ENCODE measurements at regions not wholly inside any gene's neighbourhood (a gene's known extent, or its start where the extent isn't known, plus 50 kb on each side); places are given as distances from the start of the nearest gene placed in this dataset.

GRCh38 chr6:22069306-22069800, 227.5 kb downstream of the PRL start:
- H3K4me1 Mint-ChIP-seq (ENCODE audit: low read depth): peaks cover 31% of the 10 kb centered on the region
- no peak overlapping the region for H3K27ac Mint-ChIP-seq
- H3K36me3 Mint-ChIP-seq (ENCODE audit: insufficient read depth): peaks cover 12% of the 10 kb centered on the region
- TF ChIP-seq, protein P1, sequence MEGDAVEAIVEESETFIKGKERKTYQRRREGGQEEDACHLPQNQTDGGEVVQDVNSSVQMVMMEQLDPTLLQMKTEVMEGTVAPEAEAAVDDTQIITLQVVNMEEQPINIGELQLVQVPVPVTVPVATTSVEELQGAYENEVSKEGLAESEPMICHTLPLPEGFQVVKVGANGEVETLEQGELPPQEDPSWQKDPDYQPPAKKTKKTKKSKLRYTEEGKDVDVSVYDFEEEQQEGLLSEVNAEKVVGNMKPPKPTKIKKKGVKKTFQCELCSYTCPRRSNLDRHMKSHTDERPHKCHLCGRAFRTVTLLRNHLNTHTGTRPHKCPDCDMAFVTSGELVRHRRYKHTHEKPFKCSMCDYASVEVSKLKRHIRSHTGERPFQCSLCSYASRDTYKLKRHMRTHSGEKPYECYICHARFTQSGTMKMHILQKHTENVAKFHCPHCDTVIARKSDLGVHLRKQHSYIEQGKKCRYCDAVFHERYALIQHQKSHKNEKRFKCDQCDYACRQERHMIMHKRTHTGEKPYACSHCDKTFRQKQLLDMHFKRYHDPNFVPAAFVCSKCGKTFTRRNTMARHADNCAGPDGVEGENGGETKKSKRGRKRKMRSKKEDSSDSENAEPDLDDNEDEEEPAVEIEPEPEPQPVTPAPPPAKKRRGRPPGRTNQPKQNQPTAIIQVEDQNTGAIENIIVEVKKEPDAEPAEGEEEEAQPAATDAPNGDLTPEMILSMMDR (IDR thresholded peaks at IDR 0.05; ENCODE audit: unreplicated experiment): no peak
- peaks cover 3% of the 10 kb centered on the region for H3K9me3 Mint-ChIP-seq (ENCODE audit: low read depth)
- H3K27me3 Mint-ChIP-seq: no peaks in the 10 kb centered on the region
- H3K4me3 Mint-ChIP-seq (ENCODE audit: low read depth): no peak overlapping the region
- no peak for DNase-seq (ENCODE audit: low spot score, unreplicated experiment)

GRCh38 chr6:22071270-22072041, 225.4 kb downstream of the PRL start:
- H3K27ac Mint-ChIP-seq: peak overlapping the region; percentile 57
- TF ChIP-seq, protein P1 (IDR thresholded peaks at IDR 0.05; ENCODE audit: unreplicated experiment): no peak
- no peak for DNase-seq (ENCODE audit: low spot score, unreplicated experiment)
- no peaks in the 10 kb centered on the region for H3K27me3 Mint-ChIP-seq
- H3K4me1 Mint-ChIP-seq (ENCODE audit: low read depth): peaks cover 21% of the 10 kb centered on the region
- H3K9me3 Mint-ChIP-seq (ENCODE audit: low read depth): peaks cover 11% of the 10 kb centered on the region
- peaks cover 22% of the 10 kb centered on the region for H3K36me3 Mint-ChIP-seq (ENCODE audit: insufficient read depth)
- H3K4me3 Mint-ChIP-seq (ENCODE audit: low read depth): no peak overlapping the region

GRCh38 chr6:22072949-22073348, 223.9 kb downstream of the PRL start:
- Mint-ChIP-seq H3K4me1 (ENCODE audit: low read depth) (peaks cover 18% of the 10 kb centered on the region), H3K27me3 (no peaks in the 10 kb centered on the region)

GRCh38 chr6:22073516-22074198, 223.2 kb downstream of the PRL start:
- no peak for DNase-seq (ENCODE audit: low spot score, unreplicated experiment)
- no peak overlapping the region for H3K4me3 Mint-ChIP-seq (ENCODE audit: low read depth)
- no peak overlapping the region for H3K27ac Mint-ChIP-seq
- peaks cover 25% of the 10 kb centered on the region for H3K4me1 Mint-ChIP-seq (ENCODE audit: low read depth)
- no peaks in the 10 kb centered on the region for H3K27me3 Mint-ChIP-seq
- H3K36me3 Mint-ChIP-seq (ENCODE audit: insufficient read depth): peaks cover 23% of the 10 kb centered on the region
- TF ChIP-seq, protein P1 (IDR thresholded peaks at IDR 0.05; ENCODE audit: unreplicated experiment): no peak
- H3K9me3 Mint-ChIP-seq (ENCODE audit: low read depth): peaks cover 11% of the 10 kb centered on the region

More at GRCh38 chr6:22072949-22073348, 223.9 kb downstream of the PRL start:
- Mint-ChIP-seq H3K27ac (no peak overlapping the region), H3K36me3 (ENCODE audit: insufficient read depth) (peaks cover 22% of the 10 kb centered on the region), H3K4me3 (ENCODE audit: low read depth) (no peak overlapping the region), H3K9me3 (ENCODE audit: low read depth) (peaks cover 11% of the 10 kb centered on the region)
- TF ChIP-seq, protein P1 (IDR thresholded peaks at IDR 0.05; ENCODE audit: unreplicated experiment): no peak
- no peak for DNase-seq (ENCODE audit: low spot score, unreplicated experiment)

DNA sequence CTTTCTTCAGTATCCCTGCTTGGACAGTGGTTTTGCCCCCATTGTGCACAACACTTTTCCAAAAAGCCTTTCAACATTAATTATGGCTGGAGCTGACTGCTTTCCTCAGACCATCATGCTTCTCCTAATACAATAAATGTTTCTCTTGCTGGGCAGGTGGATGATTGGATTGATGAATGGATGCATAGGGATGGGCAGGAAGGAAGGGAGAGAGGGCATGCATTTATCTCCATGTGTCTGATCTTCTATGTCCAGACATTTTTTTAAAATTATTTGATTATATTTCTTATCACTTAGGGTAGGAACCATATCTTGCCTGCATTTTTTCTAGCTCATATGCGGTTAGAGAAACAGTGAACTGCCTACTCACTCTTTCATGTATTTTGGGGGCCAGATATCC, 218.5 kb downstream of the PRL start:
- Mint-ChIP-seq H3K9me3 (ENCODE audit: low read depth) (peaks cover 11% of the 10 kb centered on the region), H3K4me1 (ENCODE audit: low read depth) (peaks cover 34% of the 10 kb centered on the region), H3K27ac (peak overlapping the region; percentile 71), H3K27me3 (no peaks in the 10 kb centered on the region), H3K36me3 (ENCODE audit: insufficient read depth) (peaks cover 19% of the 10 kb centered on the region), H3K4me3 (ENCODE audit: low read depth) (no peak overlapping the region)
- TF ChIP-seq, protein P1 (IDR thresholded peaks at IDR 0.05; ENCODE audit: unreplicated experiment): no peak
- DNase-seq (ENCODE audit: low spot score, unreplicated experiment): no peak
